ENCODE measurements at regions not wholly inside any gene's neighbourhood (a gene's known extent, or its start where the extent isn't known, plus 50 kb on each side); places are given as distances from the start of the nearest gene placed in this dataset.

- TF ChIP-seq CTCF (IDR thresholded peaks at IDR 0.05) = no peak
- TF ChIP-seq POLR2AphosphoS5 (IDR thresholded peaks at IDR 0.05) = no peak
- TF ChIP-seq EP300 (IDR thresholded peaks at IDR 0.05) = no peak
- TF ChIP-seq POLR2A (IDR thresholded peaks at IDR 0.05) = no peak
Measured at GRCh38 chr1:245074232-245074747, 80.5 kb upstream of the KIF26B start.

Measured in stomach (tissue), 4 donors.